ENCODE measurements at regions not wholly inside any gene's neighbourhood (a gene's known extent, or its start where the extent isn't known, plus 50 kb on each side); places are given as distances from the start of the nearest gene placed in this dataset.
"Not testable (repeated sequence)": the region's sequence is repeated elsewhere in the genome, so short reads cannot be mapped to it uniquely, and the experiment has no call there.

- no peak for DNase-seq (ENCODE audit: low read depth)
Observed at GRCh38 chr2:128607440-128607839, 288.8 kb upstream of the HS6ST1 start.

- DNase-seq (ENCODE audit: low read depth) = no peak
Observed at GRCh38 chr2:128607911-128608506, 289.3 kb upstream of the HS6ST1 start.

- no peak for DNase-seq (ENCODE audit: low read depth)
Observed at GRCh38 chr2:128608921-128609880, 290.5 kb upstream of the HS6ST1 start.

- no peak for DNase-seq (ENCODE audit: low read depth)
Observed at GRCh38 chr2:128610496-128610895, 291.8 kb upstream of the HS6ST1 start.

GRCh38 chr2:128611421-128612320 lies 293.0 kb upstream of the HS6ST1 start:
- DNase-seq (ENCODE audit: low read depth) = no peak

- no peak for DNase-seq (ENCODE audit: low read depth)
Observed at GRCh38 chr2:128612628-128613027, 294.0 kb upstream of the HS6ST1 start.

GRCh38 chr2:128613351-128613750 lies 294.7 kb upstream of the HS6ST1 start:
- DNase-seq (ENCODE audit: low read depth) = no peak

GRCh38 chr2:128613876-128614275 lies 295.2 kb upstream of the HS6ST1 start:
- DNase-seq (ENCODE audit: low read depth) = no peak

- not testable (repeated sequence) for DNase-seq (ENCODE audit: low read depth)
Observed at GRCh38 chr2:128614907-128615306, 296.2 kb upstream of the HS6ST1 start.

GRCh38 chr2:128615571-128615970 lies 296.9 kb upstream of the HS6ST1 start:
- no peak for DNase-seq (ENCODE audit: low read depth)

- no peak for DNase-seq (ENCODE audit: low read depth)
Observed at GRCh38 chr2:128617029-128617590, 298.4 kb upstream of the HS6ST1 start.

- no peak for DNase-seq (ENCODE audit: low read depth)
Observed at GRCh38 chr2:128617661-128618060, 299.0 kb upstream of the HS6ST1 start.

GRCh38 chr2:128618642-128619041 lies 300.0 kb upstream of the HS6ST1 start:
- DNase-seq (ENCODE audit: low read depth) = no peak

- DNase-seq (ENCODE audit: low read depth) = no peak
Observed at GRCh38 chr2:128619471-128620325, 301.0 kb upstream of the HS6ST1 start.

- no peak for DNase-seq (ENCODE audit: low read depth)
Observed at GRCh38 chr2:128621074-128621473, 302.4 kb upstream of the HS6ST1 start.

- no peak for DNase-seq (ENCODE audit: low read depth)
Observed at GRCh38 chr2:128622371-128622770, 303.7 kb upstream of the HS6ST1 start.

- DNase-seq (ENCODE audit: low read depth) = no peak
Observed at GRCh38 chr2:128622955-128623620, 304.4 kb upstream of the HS6ST1 start.

- DNase-seq (ENCODE audit: low read depth) = peak; percentile 20
Observed at GRCh38 chr2:128623776-128624761, 305.4 kb upstream of the HS6ST1 start.
